Omental fat pad (tissue), 3 donors: ENCODE measurements at regions not wholly inside any gene's neighbourhood (a gene's known extent, or its start where the extent isn't known, plus 50 kb on each side); places are given as distances from the start of the nearest gene placed in this dataset.
"Not testable (repeated sequence)": the region's sequence is repeated elsewhere in the genome, so short reads cannot be mapped to it uniquely, and the experiment has no call there.

ENCODE experiments used
- ATAC-seq: fragments of 150-250 bp; one replicate; pipeline ENCODE4 v1.9.1; 2016; ENCODE audit warnings: mild to moderate bottlenecking, moderate library complexity; ENCODE audit not compliant: low FRiP score
- DNase-seq: peaks from one replicate; pipeline ENCODE4 v3.0.0-alpha.2; 2019; ENCODE audit warnings: low spot score
- CTCF ChIP-seq, 3 donors: fragments of 450-650 bp; IDR thresholded peaks; one replicate each; pipeline ENCODE4 v1.5.1; 2016 to 2017; ENCODE audit warnings: antibody characterized with exemption in 3 of 3, mild to moderate bottlenecking in 3 of 3, moderate library complexity in 2 of 3

DNA sequence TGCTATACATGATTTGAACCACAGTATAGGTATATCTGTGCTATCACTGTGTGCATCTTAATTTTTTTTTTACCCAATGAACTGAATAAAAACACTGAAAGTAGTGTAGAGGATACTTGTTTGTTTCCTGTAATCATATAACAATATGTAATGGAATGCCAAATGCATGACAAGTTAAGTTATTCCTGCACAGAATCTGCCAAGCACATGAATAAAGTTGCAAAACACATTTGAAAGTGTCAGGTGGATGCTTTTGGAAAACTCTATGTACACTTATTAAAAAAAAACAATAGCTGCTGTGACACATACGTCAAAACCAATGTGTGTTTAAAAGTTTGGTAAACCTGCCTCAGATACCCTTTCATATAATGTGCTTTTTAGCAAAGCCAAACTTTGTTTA lies 1638.1 kb upstream of the SEL1L start:
- no peak for ATAC-seq
- TF ChIP-seq CTCF (IDR thresholded peaks at IDR 0.05) = no peak
- no peak for DNase-seq

DNA sequence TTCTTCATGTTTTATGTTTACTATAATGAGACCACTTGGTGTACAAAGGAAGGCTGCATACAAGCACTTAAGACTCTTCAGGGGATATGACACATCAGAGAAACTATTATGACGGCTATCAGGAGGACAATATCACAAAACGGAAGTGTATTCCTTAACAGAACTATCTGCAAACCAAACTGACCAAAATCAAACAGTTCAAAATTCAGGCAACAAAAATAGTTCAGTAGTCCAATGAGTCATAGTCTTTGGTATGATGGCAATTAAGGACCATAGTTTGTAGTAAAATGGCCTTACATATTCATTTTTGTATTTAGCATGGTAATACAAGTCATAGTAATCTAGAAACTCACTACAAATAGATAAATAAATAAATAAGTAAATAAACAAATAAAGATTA lies 1638.7 kb upstream of the SEL1L start:
- DNase-seq (no peak), ATAC-seq (no peak)
- TF ChIP-seq CTCF (IDR thresholded peaks at IDR 0.05) = no peak

DNA sequence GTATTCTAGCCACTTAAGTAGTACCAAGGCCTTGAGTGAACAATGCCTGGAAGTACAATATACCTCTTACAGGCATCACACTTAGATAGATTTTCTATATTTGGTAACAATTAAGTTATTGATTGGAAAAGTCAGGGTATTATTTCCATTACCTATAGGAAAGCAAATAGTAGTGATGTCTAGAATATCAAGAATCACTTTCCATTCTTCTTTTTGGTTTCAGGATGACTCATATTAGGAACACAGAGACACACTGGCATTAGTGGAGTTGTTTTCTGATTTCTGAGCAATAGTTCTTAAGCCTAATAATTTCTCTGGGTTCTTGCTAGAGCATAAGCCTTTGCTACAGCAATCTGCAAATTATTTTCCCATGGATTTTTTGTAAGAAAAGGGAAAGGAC lies 1640.0 kb upstream of the SEL1L start:
- no peak for TF ChIP-seq CTCF (IDR thresholded peaks at IDR 0.05)
- ATAC-seq (no peak), DNase-seq (no peak)

DNA sequence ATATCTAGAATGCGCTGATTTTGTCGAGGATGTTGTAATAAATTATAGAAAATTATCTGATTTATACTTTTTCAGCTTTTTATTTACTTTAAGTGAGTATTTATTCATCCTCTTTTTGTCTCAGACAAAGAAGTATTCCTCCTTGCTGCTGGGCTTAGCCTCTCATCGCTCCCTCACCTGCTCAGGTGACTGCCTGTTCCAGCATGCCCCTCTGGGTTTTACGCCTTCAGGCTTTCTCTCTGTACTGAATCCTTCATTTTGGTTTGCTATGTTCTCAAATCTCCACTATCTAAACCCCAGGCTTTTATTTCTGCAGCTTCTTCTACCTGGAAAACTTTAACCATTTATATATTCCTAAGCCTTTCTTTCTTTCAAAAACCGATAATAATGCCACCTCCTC lies 1650.9 kb upstream of the SEL1L start:
- no peak for TF ChIP-seq CTCF (IDR thresholded peaks at IDR 0.05)
- DNase-seq (no peak), ATAC-seq (no peak)

DNA sequence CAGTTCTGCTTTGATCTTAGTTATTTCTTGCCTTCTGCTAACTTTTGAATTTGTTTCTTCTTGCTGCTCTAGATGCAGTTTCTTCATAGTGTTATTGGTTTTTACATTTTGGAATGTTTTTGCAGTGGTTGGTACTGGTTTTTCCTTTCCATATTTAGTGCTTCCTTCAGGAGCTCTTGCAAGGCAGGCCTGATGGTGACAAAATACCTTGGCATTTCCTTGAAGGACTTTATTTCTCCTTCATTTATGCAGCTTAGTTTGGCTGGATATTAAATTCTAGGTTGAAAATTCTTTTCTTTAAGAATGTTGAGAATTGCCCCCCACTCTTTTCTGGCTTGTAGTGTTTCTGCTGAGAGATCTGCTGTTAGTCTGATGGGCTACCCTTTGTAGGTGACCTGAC lies 1654.7 kb upstream of the SEL1L start:
- not testable (repeated sequence) for DNase-seq, ATAC-seq

- DNase-seq = no peak
- TF ChIP-seq CTCF (IDR thresholded peaks at IDR 0.05) = no peak
- ATAC-seq = no peak
Measured at GRCh38 chr14:83196236-83196635, 1662.6 kb upstream of the SEL1L start.

- no peak for TF ChIP-seq CTCF (IDR thresholded peaks at IDR 0.05)
- DNase-seq (no peak), ATAC-seq (no peak)
Measured at GRCh38 chr14:83197271-83197670, 1663.6 kb upstream of the SEL1L start.

GRCh38 chr14:83207550-83207949 lies 1673.9 kb upstream of the SEL1L start:
- TF ChIP-seq CTCF (IDR thresholded peaks at IDR 0.05) = no peak
- DNase-seq = no peak

More at GRCh38 chr14:83207550-83207949, 1673.9 kb upstream of the SEL1L start:
- no peak for ATAC-seq
